ENCODE measurements at regions not wholly inside any gene's neighbourhood (a gene's known extent, or its start where the extent isn't known, plus 50 kb on each side); places are given as distances from the start of the nearest gene placed in this dataset.

- ATAC-seq (ENCODE audit: poor library complexity) = no peak
- Histone ChIP-seq H3K27ac (ENCODE audit: low read depth in 1 of 2, low read length in 2 of 2) (no peak overlapping the region), H3K4me1 (ENCODE audit: insufficient read depth, low read length) (no peaks in the 10 kb centered on the region), H3K36me3 (ENCODE audit: insufficient read depth, low read length) (no peaks in the 10 kb centered on the region), H3K9me3 (ENCODE audit: control insufficient read depth in 1 of 2, insufficient read depth in 1 of 2, low read length in 2 of 2) (peaks cover 0 to 8% of the 10 kb centered on the region in 2 experiments), H3K4me3 (ENCODE audit: low read length) (no peak overlapping the region), H3K27me3 (ENCODE audit: control insufficient read depth in 1 of 2, insufficient read depth in 2 of 2, low read length in 2 of 2) (no peaks in the 10 kb centered on the region)
- Mint-ChIP-seq H3K27me3 (no peaks in the 10 kb centered on the region), H3K36me3 (ENCODE audit: low read depth) (no peaks in the 10 kb centered on the region), H3K27ac (no peak overlapping the region), H3K4me3 (no peak overlapping the region), H3K9me3 (peaks cover 8% of the 10 kb centered on the region), H3K4me1 (ENCODE audit: low read depth) (no peaks in the 10 kb centered on the region)
- ChIA-PET POLR2A (no interaction called here), CTCF (no interaction called here)
- intact Hi-C loops (cut with DNase I, micrococcal nuclease) = no loop called here
- DNase-seq = no peak
- no peak for TF ChIP-seq CTCF (IDR thresholded peaks at IDR 0.05)
Measured at GRCh38 chr6:117149324-117149723, 116.0 kb upstream of the VGLL2 start.

- Mint-ChIP-seq H3K36me3 (ENCODE audit: low read depth) (no peaks in the 10 kb centered on the region), H3K4me3 (no peak overlapping the region), H3K9me3 (no peaks in the 10 kb centered on the region), H3K4me1 (ENCODE audit: low read depth) (no peaks in the 10 kb centered on the region), H3K27ac (no peak overlapping the region), H3K27me3 (no peaks in the 10 kb centered on the region)
- Histone ChIP-seq H3K9me3 (ENCODE audit: control insufficient read depth in 1 of 2, insufficient read depth in 1 of 2, low read length in 2 of 2) (peaks cover 0 to 3% of the 10 kb centered on the region in 2 experiments), H3K4me3 (ENCODE audit: low read length) (no peak overlapping the region), H3K36me3 (ENCODE audit: insufficient read depth, low read length) (no peaks in the 10 kb centered on the region), H3K4me1 (ENCODE audit: insufficient read depth, low read length) (no peaks in the 10 kb centered on the region), H3K27ac (ENCODE audit: low read depth in 1 of 2, low read length in 2 of 2) (no peak overlapping the region), H3K27me3 (ENCODE audit: control insufficient read depth in 1 of 2, insufficient read depth in 2 of 2, low read length in 2 of 2) (no peaks in the 10 kb centered on the region)
- no peak for TF ChIP-seq CTCF (IDR thresholded peaks at IDR 0.05)
- ChIA-PET CTCF (no interaction called here), POLR2A (no interaction called here)
- DNase-seq (no peak), ATAC-seq (ENCODE audit: poor library complexity) (no peak)
- intact Hi-C loops (cut with DNase I, micrococcal nuclease) = no loop called here
Measured at GRCh38 chr6:117156741-117157140, 108.6 kb upstream of the VGLL2 start.

- Mint-ChIP-seq H3K27me3 (no peaks in the 10 kb centered on the region), H3K9me3 (no peaks in the 10 kb centered on the region), H3K4me3 (no peak overlapping the region), H3K27ac (no peak overlapping the region), H3K36me3 (ENCODE audit: low read depth) (no peaks in the 10 kb centered on the region), H3K4me1 (ENCODE audit: low read depth) (no peaks in the 10 kb centered on the region)
- Histone ChIP-seq H3K4me3 (ENCODE audit: low read length) (no peak overlapping the region), H3K9me3 (ENCODE audit: control insufficient read depth in 1 of 2, insufficient read depth in 1 of 2, low read length in 2 of 2) (peaks cover 0 to 3% of the 10 kb centered on the region in 2 experiments), H3K4me1 (ENCODE audit: insufficient read depth, low read length) (no peaks in the 10 kb centered on the region), H3K27me3 (ENCODE audit: control insufficient read depth in 1 of 2, insufficient read depth in 2 of 2, low read length in 2 of 2) (no peaks in the 10 kb centered on the region), H3K27ac (ENCODE audit: low read depth in 1 of 2, low read length in 2 of 2) (no peak overlapping the region), H3K36me3 (ENCODE audit: insufficient read depth, low read length) (no peaks in the 10 kb centered on the region)
- TF ChIP-seq CTCF (IDR thresholded peaks at IDR 0.05) = no peak
- CTCF ChIA-PET = no interaction called here
- ATAC-seq (ENCODE audit: poor library complexity) = no peak
- DNase-seq = no peak
- intact Hi-C loops (cut with DNase I, micrococcal nuclease) = no loop called here
- POLR2A ChIA-PET = no interaction called here
Measured at GRCh38 chr6:117157448-117157847, 107.9 kb upstream of the VGLL2 start.
